ENCODE measurements at regions not wholly inside any gene's neighbourhood (a gene's known extent, or its start where the extent isn't known, plus 50 kb on each side); places are given as distances from the start of the nearest gene placed in this dataset.

DNA sequence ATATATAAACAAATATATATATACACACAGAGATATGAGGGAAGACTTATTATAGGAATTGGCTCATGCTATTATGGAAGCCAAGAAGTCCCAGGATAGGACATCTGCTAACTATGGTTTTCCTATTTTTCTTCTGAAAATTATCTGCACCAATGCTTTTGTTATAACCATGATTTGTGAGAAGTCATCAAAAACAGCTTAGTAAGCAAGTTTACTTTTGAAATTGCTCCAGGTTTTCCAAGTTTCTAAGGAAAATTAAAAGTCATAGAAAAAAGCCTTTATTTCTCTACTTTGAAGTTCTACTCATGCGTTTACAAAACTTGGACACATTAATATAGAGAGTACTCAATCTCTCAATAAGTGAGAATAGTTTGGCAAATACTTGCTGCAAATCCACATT is 213.1 kb downstream of the TRAM1L1 start:
- no peak for DNase-seq (ENCODE audit: low read depth)

DNA sequence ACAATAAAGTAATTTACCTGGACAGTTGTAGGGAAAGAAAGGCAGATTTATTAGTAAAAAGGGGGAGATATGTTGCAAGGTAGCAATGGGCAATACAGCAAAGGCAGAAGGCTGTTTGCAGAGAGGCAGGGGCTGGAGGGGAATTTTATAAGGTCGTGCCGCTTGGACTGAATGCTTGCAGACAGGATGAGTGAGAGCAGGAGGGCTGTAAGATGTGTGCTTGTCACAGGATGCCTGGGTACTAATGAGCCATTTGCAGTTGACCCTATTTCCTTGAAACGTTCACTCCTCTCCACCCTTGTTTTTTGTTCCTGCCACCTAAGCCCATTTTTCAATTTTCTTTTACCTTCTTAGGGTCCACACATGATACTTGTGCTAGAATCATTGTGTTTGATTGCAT is 214.7 kb downstream of the TRAM1L1 start:
- no peak for DNase-seq (ENCODE audit: low read depth)

DNA sequence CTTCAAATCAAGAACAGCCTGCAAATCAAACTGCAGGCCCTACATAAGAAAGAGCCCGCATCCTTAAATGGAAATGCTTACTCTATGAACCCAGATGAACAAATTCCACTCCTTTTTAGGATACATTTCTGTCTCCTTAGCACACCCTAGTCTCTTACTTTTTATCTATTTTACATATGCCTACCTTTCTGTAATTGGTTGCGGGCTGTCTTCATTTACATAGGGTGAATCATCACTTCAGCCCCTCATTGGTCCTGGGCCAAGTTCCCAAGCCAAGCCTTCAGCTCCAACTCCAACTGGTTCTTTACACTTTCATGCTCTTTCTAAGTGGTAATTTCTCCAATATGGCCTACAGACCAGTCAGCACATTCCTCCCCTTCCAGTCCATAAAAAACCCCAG is 219.3 kb downstream of the TRAM1L1 start:
- DNase-seq (ENCODE audit: low read depth), result no peak

DNA sequence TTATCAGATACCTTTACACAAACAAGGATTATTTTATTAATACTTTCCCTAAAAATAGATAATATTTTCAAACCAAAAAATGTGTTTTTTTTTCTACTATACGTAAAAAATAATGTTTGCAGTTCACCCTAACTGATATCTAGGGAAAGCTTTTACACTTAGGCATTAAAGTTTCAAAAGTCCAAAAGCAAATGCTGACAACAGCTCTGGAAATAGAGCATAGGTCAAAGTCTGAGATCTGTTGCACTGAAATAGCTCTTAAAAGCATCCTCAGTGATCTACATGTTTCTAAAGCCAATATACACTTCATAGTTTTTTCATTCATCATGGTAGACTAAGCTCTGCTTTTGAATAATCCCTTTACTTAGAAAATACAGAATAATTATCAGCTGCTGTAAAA is 222.8 kb downstream of the TRAM1L1 start:
- no peak for DNase-seq (ENCODE audit: low read depth)

DNA sequence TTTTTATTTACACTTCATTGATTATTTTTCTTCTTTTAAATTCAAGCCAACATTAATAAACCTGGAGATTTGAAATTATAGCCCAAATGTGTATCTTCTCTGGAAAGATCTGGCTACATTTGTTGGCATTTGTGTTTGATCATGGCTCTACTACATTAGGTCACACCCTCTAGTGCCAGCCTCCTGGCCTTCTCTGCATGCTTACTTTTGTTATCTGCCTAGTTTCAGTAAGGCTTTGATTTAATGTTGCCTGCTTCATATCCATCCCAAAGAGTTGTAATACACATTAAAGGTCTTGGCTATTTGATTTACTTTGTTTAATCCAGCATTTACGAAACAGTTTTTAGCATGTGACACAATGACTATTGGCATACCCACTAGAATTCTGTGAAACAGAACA is 224.5 kb downstream of the TRAM1L1 start:
- no peak for DNase-seq (ENCODE audit: low read depth)

DNA sequence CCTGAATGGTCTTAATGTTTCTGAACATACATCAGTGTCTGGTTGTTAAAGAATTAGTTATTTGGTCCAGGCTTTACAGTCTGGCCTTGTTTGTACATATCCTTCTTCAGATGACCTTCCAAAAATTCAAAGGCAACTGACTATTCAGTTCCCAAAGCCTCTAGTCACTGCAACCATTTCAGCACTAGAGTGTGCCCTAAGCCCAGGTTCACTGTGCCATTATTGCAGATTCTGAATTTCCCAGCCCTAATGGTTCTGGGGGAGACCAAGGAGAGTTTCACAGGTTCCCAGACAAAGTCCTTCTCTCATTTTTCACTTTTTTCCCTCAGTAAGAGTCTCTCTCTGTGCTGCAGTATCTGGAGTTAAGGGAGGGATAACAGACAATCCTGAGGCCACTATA is 235.8 kb downstream of the TRAM1L1 start:
- DNase-seq (ENCODE audit: low read depth), result no peak

GRCh38 chr4:116847616-116848015 is 237.8 kb downstream of the TRAM1L1 start:
- DNase-seq (ENCODE audit: low read depth), result no peak

- no peak for DNase-seq (ENCODE audit: low read depth)
Observed at GRCh38 chr4:116839826-116840225, 245.6 kb downstream of the TRAM1L1 start.

DNA sequence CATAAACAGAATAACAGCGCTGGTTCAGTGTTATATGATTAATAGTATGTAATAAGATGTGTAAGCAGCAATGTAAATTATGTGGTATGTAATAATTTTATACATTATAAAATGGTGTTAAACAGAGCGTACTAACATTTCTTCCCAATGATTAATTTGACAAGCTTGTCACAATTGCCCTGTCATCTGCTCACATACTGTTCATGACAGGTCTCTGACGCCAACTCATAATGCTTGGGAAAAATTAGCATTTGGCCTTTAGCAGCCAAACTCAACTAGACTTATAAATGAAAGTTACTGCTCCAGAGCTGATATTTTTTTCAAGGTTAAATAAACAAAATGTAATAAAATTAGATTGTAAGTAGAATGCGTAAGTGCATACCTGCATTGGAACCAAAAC is 246.8 kb downstream of the TRAM1L1 start:
- no peak for DNase-seq (ENCODE audit: low read depth)

DNA sequence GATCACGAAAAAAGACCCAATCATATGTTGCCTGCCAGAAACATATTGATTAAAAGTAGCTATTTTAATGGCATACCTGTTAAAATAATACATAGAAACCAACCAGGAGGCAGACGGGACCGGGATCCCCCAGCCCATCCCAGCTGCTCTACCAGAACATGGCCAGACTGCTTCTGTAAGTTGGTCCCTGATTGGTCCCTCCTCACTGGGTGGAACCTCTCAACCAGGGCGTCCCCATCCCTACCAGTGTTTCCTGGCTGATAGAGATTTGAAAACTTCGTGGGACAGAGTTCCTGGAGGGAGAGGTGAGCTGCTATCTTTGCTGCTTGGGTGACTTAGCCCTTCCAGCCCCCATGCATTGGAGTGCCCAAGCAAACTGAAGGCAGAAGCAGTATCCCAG is 256.2 kb downstream of the TRAM1L1 start:
- no peak for DNase-seq (ENCODE audit: low read depth)

DNA sequence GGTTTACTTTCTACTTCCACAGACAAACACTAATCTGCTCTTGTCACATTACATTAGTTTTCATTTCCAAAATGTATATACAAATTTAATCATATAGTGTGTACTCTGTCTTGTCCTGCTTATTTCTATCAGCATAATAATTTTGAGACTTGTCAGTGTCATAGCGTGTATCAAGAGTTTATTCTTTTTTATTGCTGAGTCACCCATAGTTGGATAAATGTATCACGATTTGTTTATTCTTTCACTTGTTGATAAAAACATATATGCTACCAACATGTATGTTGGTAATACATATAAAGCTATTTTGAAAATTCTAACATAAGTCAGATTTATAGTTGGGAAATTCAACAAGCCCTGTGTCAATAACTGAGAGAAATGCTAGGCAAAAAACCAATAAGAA is 261.2 kb downstream of the TRAM1L1 start:
- no peak for DNase-seq (ENCODE audit: low read depth)

GRCh38 chr4:116811730-116812129 is 273.6 kb downstream of the TRAM1L1 start:
- no peak for DNase-seq (ENCODE audit: low read depth)

GRCh38 chr4:116796022-116796421 is 289.4 kb downstream of the TRAM1L1 start:
- DNase-seq (ENCODE audit: low read depth), result no peak

DNA sequence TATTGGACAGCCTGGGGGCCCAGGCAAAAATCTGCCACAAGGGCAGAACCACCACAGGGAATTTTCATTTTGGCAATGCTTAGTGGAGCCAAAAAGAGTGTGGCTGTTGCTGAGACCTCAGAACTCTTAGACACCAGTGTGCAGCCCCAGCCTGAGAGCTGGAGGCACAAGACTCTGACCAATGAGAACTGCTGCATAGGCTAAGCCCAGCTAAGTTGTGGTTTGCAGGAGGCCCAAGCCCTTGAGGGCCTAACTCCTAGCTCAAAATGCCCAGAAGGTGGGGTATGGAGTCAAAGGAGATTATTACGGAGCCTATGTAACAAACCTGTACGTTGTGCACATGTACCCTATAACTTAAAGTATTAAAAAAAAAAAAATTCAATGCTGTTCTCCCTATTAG is 296.7 kb downstream of the TRAM1L1 start:
- DNase-seq (ENCODE audit: low read depth), result no peak

DNA sequence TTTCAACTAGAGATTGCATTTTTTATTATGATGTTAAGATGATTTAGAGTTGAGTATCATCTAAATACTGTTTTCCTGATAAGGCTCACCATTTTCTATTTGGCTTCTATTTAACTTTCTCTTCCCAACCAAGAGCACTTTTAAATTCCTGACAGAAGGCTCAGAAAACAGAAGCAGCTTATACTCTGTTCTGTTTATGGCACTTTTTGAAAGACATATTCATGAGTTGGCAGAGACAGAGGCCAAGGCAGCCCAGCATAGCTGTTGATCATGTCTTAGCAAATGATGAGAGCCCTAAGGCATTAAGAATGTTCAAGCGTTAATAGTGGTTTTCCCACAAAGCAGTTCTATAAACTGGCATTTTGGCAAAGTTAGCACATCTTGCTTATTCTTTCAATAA is 330.3 kb downstream of the TRAM1L1 start:
- no peak for DNase-seq (ENCODE audit: low read depth)

DNA sequence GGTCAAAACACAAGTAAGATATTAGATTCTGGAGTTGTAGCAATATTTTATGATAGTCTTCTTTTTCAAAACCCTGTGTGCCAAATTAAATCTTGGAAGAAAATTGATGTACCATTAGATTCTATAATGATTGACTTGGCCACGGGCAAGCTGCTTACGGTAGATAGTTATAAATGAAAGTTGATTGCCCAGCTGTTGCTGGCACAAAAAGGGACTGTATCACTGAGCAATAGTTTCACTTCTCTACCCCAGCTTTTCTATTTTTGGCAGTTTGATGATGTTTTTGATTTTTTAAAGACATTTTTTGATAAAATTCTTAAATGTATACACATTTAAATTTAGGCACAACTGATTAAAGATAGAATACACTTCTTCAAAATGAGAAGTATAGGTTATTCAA is 333.3 kb downstream of the TRAM1L1 start:
- no peak for DNase-seq (ENCODE audit: low read depth)

GRCh38 chr4:116736756-116737155 is 348.6 kb downstream of the TRAM1L1 start:
- DNase-seq (ENCODE audit: low read depth), result no peak

DNA sequence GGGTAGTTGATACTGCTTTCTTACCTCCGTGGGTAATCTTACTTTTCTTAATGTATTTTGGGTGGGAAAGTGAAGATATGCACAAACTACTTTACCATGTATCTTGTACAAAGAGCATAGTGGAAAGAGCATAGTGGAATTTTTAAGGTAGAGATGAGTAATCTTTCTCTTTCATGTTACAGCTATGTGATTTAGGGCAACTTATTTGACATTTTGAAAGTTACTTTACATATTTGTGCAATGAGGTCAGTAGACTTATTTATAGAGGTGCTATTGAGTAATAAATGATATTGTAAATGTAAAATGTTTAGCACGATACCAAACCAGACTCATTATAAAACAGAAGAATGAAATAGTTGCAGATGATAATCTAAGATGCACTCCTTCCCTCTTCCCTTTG is 351.2 kb downstream of the TRAM1L1 start:
- no peak for DNase-seq (ENCODE audit: low read depth)

- no peak for DNase-seq (ENCODE audit: low read depth)
Observed at GRCh38 chr4:116733370-116733769, 352.0 kb downstream of the TRAM1L1 start.

DNA sequence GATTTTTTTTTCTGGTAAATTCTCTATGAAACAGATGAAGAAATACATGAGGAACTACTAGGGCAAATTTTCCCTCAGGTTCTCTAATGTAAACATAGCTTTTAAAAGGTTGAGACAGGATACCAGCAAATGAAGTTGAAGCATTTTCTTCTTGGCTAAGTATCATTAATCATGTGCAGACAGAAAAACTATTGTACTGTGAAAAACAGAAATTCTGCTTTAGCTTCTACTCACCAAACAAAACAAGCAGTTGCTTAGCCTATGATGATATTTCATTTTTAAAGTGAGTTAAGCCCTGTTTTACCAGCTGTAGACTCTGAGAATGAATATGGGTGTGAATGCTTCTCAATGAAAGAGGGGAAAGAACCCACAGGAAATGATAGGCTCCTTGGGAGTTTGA is 358.9 kb downstream of the TRAM1L1 start:
- no peak for DNase-seq (ENCODE audit: low read depth)

DNA sequence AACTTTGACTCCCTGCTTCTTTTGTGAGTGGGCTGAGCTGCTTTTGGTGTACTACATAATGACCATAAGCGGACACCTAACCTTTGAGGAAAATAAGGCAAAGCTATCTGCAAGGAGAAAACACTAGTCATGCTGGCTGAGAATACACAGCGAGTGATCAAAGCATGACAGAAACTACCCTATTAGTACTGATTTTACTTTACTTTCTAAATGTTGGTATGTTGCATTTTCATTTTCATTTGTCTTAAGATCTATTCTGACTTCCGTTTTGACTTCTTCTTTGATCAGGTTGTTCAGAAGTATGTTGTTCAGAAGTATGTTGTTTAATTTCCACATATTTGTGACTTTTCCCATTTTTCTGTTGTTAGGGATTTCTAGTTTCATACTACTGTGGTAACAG is 361.1 kb downstream of the TRAM1L1 start:
- DNase-seq (ENCODE audit: low read depth), result no peak

DNA sequence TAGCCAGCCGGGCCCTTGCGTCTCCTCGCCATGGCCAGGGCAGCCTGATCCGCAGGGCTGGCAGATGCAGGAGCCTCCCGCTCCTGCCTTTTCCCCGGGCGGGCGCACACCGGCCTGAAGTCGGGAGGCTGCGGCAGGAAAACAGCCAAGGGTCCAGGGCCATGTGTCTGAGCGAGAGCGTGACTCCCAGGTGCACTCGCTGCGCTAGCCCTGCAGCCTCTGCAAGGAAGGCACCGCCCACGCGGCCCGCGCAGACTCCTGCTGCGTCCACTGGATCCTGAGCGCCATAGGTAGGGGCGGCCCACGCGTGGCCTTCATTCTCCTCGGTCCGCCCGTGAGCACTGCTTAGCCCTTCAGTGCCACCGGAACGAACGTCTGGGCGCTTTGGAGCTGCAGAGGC is 379.9 kb downstream of the TRAM1L1 start:
- DNase-seq (ENCODE audit: low read depth), result no peak

GRCh38 chr4:116702949-116703348 is 382.4 kb downstream of the TRAM1L1 start:
- DNase-seq (ENCODE audit: low read depth), result no peak

DNA sequence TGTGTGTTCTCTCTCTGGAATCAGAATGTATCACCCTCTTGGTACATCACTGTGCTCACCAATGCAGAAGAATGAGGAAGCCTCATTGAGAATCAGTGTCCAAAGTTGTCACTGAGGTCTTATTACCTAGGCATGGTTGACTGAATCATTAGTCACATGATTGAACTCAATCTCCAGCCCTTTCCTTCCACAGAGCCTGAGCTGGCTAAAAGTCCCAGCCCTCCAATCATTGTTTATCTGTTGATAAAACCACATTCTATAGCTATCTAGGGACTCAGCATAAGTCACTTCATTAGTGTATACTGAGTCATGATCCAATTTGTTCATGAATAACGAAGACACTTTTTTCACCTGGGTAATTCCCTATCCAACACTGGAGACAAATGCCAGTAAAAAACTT is 396.8 kb downstream of the TRAM1L1 start:
- no peak for DNase-seq (ENCODE audit: low read depth)

GRCh38 chr4:116668190-116668589 is 417.2 kb downstream of the TRAM1L1 start:
- DNase-seq (ENCODE audit: low read depth), result no peak
